Non-pigmented ciliary epithelial cell (primary cell): ENCODE measurements at regions not wholly inside any gene's neighbourhood (a gene's known extent, or its start where the extent isn't known, plus 50 kb on each side); places are given as distances from the start of the nearest gene placed in this dataset.

Source experiments
- DNase-seq: peaks from one replicate; pipeline ENCODE4 v3.0.0-alpha.2; 2010; ENCODE audit warnings: low read depth

DNA sequence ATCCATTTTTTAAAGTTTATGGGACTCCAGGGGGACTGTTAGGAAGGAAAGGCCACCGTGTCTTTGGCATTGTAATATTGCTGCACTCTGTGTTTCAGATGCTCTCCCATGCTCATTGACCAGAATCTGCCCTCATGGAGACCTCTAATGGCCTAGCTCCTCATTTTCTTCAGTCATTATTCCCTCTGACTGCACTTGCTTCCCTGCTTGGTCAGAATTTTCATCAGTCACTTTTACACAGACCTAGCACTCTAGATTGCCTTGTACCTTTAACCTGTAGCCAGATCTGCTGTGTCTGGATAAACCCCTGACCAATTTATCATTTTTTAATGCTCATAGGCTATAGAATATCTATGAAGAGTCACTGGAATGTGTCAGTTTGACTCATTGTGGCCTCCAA lies 155.5 kb upstream of the NUDT12 start:
- DNase-seq: no peak

DNA sequence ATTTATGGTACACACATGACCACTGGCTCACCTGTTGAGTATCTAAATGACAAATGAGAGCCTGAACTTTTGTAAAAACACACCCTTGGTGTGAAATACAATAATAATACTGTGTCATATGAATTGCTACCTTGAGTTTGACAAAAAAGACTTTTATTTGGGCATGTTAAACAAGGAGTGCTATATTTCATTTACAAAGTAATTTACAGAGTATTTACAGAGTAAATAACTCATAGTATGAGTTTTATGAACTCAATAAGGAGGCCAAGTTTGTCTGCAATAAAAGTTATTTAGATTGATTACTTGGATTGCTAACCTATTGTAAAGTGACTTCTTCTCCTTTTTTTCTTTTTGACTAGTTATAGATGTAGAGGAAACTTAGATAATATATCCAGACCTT lies 146.0 kb upstream of the NUDT12 start:
- DNase-seq: no peak

DNA sequence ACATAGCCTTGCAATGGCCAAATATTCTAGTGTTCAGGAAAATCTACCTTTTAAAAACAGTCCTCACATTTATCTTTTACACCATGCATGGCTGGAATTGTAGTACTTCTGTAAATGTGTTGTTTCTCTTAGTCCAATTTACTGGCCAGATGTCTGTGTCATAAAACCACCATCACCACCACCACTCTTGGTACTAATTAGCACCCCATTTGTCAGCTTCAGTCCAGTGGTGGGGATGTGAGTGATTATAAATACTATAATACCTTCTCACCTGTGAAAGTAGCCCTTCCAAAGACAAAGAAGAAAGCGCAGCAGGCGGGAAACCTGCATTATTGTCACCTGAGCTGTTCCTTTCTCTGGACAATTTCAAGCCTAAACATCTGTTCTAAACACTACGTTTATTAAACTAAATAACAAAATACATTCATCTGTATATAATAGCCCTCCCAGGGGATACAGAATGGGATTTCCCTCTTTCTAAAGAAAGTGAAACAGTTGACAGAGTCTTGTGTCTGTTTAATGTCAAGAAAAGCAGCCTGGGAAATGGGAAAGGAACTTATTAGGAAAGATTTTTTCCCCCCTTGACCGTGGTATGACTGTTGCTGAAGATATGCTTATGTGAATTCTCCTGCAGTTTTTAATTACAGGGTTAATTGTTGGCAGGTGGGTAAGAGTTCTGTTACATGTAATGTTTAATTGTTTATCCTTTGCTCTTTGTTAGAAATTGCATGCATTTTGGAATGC lies 144.5 kb upstream of the NUDT12 start:
- no peak for DNase-seq

DNA sequence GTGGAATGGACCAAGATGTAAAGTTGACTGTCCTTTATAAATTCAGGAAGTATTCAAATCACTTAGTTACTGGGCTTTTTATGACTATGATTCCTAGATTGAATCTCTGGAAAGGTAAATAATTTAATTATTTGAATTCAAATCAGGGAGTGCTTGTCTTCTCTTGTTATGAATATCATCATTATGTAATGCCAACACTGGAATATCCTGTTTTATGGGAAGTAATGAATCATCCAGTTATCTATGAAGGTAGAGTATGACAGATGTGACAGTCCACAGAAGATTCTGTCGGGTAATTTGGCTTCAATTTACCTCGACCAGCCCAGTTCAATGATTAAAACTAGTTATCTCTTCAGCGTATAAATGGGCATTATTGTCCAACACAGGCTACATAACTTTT lies 141.0 kb upstream of the NUDT12 start:
- no peak for DNase-seq

DNA sequence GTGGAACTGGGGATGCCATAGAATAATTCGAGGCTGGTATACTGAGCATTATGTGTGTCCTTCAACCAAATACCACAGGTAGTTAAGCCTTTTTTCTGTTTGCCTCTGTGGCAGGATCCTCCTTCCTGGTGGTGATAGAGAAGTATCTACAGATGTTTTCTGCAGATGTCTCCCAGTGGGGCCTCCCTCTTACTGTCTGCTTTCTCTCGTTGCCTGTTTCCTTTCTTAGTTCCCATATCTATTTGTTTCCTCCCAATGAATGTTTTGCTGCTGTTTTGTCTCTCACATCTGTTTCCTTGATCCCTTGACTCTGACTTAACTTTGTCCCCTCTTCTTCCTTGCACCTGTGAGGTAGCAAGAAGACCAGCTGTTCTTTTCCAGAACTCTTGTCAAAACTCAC lies 130.9 kb upstream of the NUDT12 start:
- DNase-seq: no peak

DNA sequence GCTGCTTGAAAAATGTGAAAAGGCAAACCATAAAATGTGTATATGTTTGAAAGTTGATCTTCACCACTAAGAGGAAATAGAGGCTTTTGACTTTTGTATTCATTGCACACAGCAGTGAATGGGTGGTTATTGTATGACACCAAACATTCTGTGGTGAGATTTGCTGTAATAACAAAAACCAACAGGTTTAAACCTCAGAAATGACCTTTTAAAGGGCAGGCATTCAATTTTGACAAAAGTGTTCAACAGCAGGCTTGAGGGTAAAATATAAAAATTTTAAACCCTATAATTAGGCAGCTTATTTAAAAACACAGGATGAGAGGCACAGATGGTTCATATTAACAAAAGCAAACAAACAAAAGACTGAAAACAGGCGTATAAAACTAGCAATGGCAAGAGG lies 128.1 kb upstream of the NUDT12 start:
- DNase-seq: no peak

DNA sequence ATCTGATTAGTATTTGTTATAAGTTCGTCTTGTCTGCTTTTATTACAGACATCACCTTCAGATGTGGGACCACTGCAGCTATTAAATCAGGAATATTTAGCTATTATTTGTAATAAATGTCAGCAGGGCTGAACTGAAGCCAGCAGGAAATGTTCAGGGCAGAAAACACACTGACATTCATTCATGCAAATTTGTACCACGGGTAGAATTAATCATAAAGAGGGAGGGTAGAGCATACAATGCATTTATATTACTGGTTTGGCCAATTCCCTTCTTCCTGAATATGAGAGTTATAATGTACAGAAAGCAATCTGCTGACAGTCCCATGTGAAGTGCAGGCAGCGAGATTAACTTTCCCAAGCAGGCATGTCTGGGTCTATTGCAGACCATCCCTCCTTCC lies 117.3 kb upstream of the NUDT12 start:
- no peak for DNase-seq

DNA sequence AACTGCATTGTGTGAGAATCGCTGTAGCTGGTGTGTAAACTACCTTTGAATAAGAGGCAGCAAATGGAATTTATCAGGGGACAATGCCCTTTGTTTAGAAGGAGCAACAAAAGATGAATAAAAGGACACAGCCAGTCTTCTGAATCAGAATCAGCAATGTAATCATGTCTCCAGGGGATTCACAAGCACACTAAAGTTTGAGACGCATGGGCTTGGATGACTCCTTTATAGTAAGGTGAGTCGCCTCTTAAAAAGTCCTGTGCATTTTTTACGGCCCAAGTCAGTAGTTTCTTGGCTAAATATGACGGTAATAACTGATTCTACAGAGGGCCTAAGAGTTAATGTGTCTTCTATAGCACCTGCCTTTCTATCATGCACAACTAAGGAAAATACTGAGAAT lies 113.6 kb upstream of the NUDT12 start:
- DNase-seq: peak; percentile 14

DNA sequence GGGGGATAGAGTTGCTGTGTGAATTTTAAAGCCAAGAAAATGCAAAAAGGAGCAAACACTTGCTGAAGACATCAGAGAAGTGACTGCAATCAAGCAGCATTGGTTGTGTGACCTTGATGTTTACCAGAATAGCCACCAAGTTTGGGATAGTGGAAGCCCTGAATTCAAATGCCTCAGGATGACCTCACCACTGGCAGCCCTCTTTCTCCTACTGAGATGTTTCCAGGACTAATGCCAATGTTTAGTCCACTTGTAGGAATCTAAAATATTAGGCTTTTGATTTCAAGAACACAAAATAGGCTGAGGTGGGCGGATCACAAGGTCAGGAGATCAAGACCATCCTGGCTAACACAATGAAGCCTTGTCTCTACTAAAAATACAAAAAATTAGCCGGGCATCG lies 112.2 kb upstream of the NUDT12 start:
- DNase-seq: no peak

DNA sequence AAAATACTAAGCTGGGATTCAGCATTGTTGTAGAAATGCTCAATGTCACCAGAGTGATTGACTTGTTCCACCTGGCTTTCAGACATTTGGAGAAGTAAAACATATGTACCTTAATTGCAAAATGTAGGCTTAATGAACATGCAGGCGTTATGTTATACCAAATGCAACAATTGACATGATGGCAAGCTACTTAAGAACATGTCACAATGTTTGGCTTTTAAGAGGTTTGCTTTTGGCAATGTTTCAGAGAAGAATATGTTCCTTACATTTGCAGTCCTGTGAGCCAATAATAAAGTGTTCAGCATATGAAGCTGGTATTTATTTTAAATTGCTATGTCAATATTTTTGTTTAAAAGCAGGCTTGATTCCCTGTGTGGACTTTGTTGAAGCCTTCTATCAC lies 111.7 kb upstream of the NUDT12 start:
- no peak for DNase-seq

DNA sequence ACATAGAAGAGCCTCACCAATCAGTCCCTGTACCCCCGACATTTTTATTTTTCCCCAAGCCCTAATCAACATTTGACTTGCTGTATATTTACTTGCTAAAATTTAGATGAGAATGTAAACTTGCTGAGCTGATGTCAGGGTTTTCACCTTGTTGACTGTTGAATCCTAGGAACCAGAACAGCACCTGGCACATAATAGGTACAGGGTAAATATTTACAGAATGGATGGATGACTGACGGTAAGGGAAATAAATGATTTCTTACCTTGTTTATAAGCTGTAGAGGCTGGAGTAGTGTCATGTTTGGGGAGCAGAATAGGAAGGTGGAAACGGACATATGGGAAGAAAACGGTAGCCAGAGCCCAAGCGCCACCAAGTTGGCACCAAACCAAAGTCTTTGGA lies 107.0 kb upstream of the NUDT12 start:
- no peak for DNase-seq

DNA sequence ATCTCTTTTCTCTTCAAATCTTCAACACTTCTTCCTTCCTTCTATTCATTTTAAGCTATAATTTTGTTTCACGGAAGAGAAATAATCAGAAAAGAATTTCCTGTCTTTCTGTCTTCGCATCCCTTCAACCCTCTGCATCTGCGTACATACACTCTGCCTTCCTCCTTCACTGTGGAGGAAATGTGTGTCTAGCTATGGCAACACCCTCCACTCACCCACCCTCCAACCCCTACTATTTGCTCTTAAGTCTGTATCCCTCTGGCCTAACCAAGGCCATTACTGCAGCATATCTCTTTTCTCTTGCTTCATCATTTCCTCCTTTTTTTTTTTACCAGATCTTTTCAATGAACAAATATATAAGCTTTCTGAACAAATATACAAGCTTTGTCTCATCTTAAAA lies 105.7 kb upstream of the NUDT12 start:
- no peak for DNase-seq

DNA sequence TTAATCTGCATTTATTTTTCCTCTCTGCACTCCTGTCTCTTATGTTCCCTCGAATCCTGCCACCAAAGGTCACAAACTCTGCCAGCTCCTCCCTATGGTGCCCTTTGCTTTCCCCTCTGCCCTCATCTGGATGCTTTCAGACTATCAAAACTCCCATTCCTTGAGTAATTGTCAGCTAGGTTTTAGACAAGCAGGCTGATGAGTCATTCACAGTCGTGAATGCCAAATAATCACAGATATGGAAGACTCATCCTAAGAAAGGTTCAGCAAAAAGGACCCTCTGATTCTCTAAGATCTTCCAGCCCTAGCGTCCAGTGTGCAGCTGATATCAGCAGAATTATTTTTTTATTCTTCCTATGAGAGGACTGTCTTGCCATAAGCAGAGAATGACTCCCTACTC lies 104.5 kb upstream of the NUDT12 start:
- peak; percentile 8 for DNase-seq

DNA sequence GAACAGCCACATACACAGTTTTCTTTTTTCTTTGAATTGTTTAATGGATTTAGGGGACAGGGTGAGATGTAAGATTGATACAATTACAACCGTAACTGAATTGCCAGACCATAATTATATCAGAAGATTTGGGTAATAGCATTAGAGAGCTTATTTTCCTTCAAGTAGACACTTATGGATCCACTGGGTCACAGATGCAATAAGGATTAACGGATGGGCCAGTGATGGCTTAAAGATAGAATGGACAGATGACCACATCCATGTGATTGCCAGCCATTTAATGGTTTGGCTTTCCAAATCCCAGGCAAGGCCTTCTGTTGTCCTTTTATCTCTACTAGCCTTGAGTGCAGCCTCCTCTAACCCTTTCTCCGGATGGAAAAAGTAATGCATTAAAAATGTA lies 94.7 kb upstream of the NUDT12 start:
- no peak for DNase-seq

DNA sequence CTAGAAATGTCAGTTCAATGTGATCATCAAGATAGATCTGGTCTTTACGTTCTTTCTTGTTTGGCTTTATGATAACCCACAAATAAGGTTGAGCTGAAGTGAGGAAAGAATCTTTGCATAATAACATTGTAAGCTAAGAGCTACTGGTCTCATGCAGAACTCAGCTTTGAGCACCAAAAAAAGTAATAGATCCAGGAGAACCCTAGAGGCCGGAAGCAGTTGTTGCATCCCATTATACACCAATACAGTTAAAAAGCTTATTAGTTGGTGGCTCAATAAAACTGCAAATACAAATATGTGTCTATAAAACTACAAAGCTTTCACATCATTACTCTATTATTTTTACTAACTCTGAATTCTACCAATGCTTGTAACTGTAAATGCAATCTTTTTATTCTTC lies 85.5 kb upstream of the NUDT12 start:
- DNase-seq: no peak

DNA sequence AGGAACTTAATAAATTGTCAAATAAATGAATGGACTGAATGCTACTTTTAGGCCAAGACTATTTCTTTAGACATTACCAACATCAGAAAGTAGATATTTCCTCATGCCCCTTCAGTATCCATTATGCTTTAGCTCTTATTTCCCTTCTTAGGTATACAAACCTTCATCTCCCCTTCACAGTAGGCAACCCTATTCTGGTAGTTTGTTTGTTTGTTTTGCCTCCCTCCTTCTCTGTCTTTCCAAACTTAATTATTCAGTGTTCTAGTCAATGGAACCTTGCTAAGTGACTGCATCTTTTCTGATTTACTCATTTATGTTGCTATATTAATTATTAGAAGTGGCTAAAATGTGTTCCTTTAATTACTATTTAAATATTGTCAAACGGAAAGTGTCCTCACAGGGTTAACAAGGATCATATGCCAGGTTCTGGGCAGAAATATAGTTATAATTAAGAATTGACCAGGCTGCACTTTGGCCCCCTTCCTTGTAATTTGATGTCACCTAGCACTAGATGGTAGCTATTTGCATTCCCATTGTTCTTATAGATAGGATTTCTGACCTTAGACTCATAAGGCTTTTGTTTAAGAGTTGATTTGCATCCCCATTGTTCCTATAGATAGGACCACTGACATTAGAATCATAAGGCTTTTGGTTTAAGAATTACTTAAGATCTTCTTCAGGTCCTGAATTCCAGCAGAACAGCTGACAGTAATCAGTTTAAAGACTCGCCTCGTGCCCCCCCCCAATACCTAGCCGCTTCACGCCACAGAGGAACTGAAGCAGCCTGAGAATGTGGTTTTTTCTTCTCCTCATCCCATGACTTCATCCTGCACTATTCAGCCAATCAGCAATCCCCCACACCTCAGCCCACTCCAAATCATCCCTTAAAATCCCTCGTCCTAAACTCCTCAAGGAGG lies 84.4 kb upstream of the NUDT12 start:
- DNase-seq: no peak

DNA sequence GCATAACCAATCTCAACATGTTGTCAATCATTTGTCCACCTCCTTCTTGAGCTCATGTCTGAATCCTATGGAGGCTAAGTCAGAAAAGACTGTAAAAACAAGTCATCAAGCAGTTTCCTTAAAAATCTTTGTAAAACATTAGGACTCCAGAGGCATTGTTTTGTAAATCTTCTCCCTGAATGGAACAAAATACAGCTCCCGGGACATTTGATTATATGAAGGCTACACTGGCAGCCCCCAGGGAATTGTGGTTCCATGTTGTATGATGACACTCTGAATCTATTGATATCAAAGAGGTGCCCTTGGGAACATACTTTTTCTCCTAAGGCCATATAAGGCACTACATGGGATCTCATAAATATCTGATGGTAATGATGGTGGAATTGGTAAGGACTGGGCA lies 83.2 kb upstream of the NUDT12 start:
- DNase-seq: no peak

DNA sequence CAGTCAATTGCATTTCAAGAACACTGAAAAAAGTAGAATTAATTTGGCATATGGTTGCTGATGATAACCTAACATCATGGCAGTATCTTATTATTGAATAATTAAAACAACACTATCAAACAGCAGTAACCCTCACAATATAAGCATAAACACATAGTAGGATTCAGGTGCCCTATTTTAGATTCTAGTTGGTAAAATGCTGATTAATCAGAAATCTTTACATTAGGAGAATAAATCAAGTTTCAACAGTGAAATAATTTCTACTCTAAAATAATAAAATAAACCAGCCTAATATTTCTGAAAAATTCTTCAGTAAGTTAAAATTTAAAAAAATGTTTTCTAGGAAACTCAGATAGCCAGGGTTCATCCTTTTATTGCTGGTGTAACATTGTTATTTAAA lies 76.4 kb upstream of the NUDT12 start:
- DNase-seq: no peak

DNA sequence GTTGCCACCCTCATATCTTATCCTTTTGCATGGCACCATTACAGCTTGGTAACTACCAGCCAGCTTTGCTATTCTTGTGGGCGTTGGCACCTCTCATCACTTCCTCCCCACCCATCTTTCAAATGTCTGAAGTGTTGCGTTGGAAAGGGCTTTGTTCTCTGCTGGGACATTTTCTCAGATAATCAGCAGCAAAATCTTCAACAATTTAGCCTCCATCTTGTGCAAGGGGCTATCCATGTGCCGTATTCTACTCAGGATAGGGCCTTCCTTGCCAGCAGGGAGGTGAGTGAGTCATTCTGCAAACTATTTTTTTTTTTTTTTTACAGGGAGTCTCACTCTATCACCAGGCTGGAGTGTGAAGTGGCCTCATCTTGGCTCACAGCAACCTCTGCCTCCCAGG lies 62.1 kb upstream of the NUDT12 start:
- DNase-seq: no peak

DNA sequence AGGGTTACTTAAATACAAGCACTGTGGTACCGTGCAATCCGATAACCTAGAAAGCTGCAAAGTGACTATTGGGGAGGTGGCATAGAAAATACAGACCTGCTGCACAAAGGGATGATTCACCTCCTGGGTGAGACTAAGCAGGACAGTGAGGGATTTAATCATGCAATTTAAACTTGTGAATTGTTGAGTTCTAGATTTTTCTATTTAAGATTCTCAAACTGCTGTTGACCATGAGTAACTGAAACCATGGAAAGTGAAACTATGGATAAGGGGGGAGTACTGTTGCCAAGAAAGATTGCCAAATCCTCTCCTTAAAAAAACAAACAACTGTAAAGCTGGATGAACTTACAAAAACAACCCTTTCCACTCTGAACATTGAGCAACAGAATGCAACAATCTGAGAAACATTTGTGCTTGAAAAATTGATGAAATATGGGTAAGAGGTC lies 61.5 kb upstream of the NUDT12 start:
- peak; percentile 83 for DNase-seq

DNA sequence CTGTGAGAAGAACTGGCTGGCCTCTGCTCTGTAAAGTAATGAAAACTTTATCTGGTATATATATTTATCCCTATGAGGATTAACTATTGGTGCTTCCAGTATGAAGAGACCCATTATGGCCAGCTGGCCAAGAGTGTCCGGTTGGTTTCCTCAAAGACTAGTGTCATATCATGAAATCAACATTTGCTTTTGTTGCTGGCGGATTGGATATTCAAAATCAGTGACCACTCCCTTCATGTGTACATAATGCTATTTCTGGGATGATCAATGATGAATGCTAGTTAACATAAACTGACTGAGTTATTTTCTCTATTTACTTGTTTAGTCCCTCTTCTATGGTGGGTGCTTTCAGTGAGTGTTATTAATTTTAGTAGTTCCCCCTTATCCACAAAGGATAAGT lies 60.8 kb upstream of the NUDT12 start:
- no peak for DNase-seq

DNA sequence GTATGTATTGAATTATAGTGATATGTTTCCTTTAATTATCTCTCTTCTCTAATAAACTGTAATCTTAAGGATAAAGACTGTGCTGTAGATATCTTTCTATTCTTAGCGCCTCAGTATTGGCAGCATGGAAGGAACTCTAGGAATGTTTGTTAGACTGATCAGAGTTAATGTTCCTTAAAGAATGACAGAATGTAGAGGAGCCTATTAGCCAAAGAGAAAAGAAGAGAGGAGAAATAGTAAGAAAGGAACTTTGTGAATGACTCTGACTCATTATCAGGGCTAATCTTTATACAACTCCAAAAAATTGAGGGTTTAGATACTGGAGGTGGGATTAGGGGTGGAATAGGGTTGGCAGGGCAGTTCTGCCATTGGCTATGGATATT lies 59.0 kb upstream of the NUDT12 start:
- DNase-seq: peak; percentile 1

DNA sequence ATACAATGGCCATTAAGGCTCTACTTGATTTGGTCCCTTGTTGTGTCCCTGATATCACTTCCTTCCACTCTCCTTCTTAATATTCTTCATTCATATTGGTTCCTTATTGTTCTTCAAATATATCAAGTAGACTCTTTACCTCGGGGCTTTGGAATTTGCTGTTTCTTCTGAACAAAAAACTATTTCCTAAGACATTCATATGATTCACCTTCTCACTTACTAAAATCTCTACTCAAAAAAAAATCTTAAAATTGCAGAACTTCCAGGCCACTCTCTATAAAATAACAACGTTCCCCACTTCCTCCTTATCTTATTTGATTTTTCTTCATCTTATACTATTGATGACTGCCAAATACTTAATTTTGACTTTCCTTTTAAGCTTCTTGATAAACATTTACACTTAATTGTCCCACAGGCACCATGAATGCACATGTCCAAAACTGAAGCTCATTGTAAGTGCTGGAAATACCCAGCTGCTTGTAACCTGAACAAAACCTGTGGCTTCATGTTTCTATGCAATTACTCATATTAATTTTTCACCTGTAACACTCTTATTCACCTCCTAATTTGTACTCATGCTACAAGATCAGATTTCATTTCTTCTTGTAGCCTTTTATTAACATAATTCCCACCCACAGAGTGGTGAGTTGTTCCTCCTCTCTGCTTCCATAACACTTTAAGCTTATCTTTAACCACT lies 58.4 kb upstream of the NUDT12 start:
- no peak for DNase-seq
